Retinal pigment epithelial cell (primary cell): ENCODE measurements at regions not wholly inside any gene's neighbourhood (a gene's known extent, or its start where the extent isn't known, plus 50 kb on each side); places are given as distances from the start of the nearest gene placed in this dataset.

Source experiments
- DNase-seq: peaks from one replicate; pipeline ENCODE4 v3.0.0-alpha.2; 2010; ENCODE audit warnings: low read depth
- H3K4me3 ChIP-seq: 2 replicates; pipeline ENCODE4 v1.5.1; 2011; ENCODE audit warnings: mild to moderate bottlenecking, low read length, control low read depth, moderate library complexity
- CTCF ChIP-seq: conservative IDR thresholded peaks from 2 replicates; pipeline ENCODE4 v1.5.1; 2011; ENCODE audit warnings: low read depth, low read length, control low read depth, inconsistent platforms

- TF ChIP-seq CTCF = no peak
- H3K4me3 ChIP-seq = no peak overlapping the region
- DNase-seq = no peak
Observed at GRCh38 chr9:90507621-90508020, 135.0 kb downstream of the DIRAS2 start.

GRCh38 chr9:90508940-90509339 lies 133.7 kb downstream of the DIRAS2 start:
- TF ChIP-seq CTCF = no peak

GRCh38 chr9:90511711-90512110 lies 130.9 kb downstream of the DIRAS2 start:
- no peak for DNase-seq
- H3K4me3 ChIP-seq = no peak overlapping the region
- no peak for TF ChIP-seq CTCF

More at GRCh38 chr9:90508940-90509339, 133.7 kb downstream of the DIRAS2 start:
- no peak for DNase-seq
- H3K4me3 ChIP-seq = no peak overlapping the region

GRCh38 chr9:90514877-90515276 lies 127.7 kb downstream of the DIRAS2 start:
- H3K4me3 ChIP-seq = no peak overlapping the region
- DNase-seq = no peak
- no peak for TF ChIP-seq CTCF

GRCh38 chr9:90515510-90515909 lies 127.1 kb downstream of the DIRAS2 start:
- DNase-seq = no peak
- TF ChIP-seq CTCF = no peak
- H3K4me3 ChIP-seq = no peak overlapping the region

GRCh38 chr9:90517103-90517502 lies 125.5 kb downstream of the DIRAS2 start:
- no peak for DNase-seq
- no peak for TF ChIP-seq CTCF
- H3K4me3 ChIP-seq = no peak overlapping the region

- TF ChIP-seq CTCF = no peak
- no peak for DNase-seq
- no peak overlapping the region for H3K4me3 ChIP-seq
Observed at GRCh38 chr9:90521811-90522570, 120.6 kb downstream of the DIRAS2 start.
